ENCODE measurements at regions not wholly inside any gene's neighbourhood (a gene's known extent, or its start where the extent isn't known, plus 50 kb on each side); places are given as distances from the start of the nearest gene placed in this dataset.
"Not testable (repeated sequence)": the region's sequence is repeated elsewhere in the genome, so short reads cannot be mapped to it uniquely, and the experiment has no call there.

GRCh38 chr2:215577356-215577755, 141.5 kb upstream of the FN1 start:
- FAIRE-seq: no peak

GRCh38 chr2:215576572-215576971, 140.7 kb upstream of the FN1 start:
- FAIRE-seq: no peak

GRCh38 chr2:215573496-215573895, 137.6 kb upstream of the FN1 start:
- no peak for FAIRE-seq

- no peak for FAIRE-seq
Observed at GRCh38 chr2:215572341-215572848, 136.5 kb upstream of the FN1 start.

- FAIRE-seq: no peak
Observed at GRCh38 chr2:215571689-215572088, 135.8 kb upstream of the FN1 start.

- FAIRE-seq: no peak
Observed at GRCh38 chr2:215567504-215567903, 131.6 kb upstream of the FN1 start.

GRCh38 chr2:215565897-215566296, 130.0 kb upstream of the FN1 start:
- FAIRE-seq: no peak

GRCh38 chr2:215557701-215558100, 121.8 kb upstream of the FN1 start:
- no peak for FAIRE-seq

GRCh38 chr2:215556979-215557378, 121.1 kb upstream of the FN1 start:
- no peak for FAIRE-seq

GRCh38 chr2:215554689-215555498, 119.0 kb upstream of the FN1 start:
- no peak for FAIRE-seq

- FAIRE-seq: no peak
Observed at GRCh38 chr2:215553946-215554345, 118.1 kb upstream of the FN1 start.

GRCh38 chr2:215552144-215552580, 116.3 kb upstream of the FN1 start:
- no peak for FAIRE-seq

- FAIRE-seq: no peak
Observed at GRCh38 chr2:215550331-215550730, 114.5 kb upstream of the FN1 start.

GRCh38 chr2:215548714-215549113, 112.8 kb upstream of the FN1 start:
- no peak for FAIRE-seq

GRCh38 chr2:215542690-215543089, 106.8 kb upstream of the FN1 start:
- no peak for FAIRE-seq

- FAIRE-seq: no peak
Observed at GRCh38 chr2:215540658-215541057, 104.8 kb upstream of the FN1 start.

- no peak for FAIRE-seq
Observed at GRCh38 chr2:215537611-215538010, 101.7 kb upstream of the FN1 start.

- FAIRE-seq: no peak
Observed at GRCh38 chr2:215536510-215536909, 100.6 kb upstream of the FN1 start.

GRCh38 chr2:215535741-215536140, 99.9 kb upstream of the FN1 start:
- no peak for FAIRE-seq

GRCh38 chr2:215535125-215535668, 99.3 kb upstream of the FN1 start:
- FAIRE-seq: no peak

GRCh38 chr2:215533716-215534115, 97.8 kb upstream of the FN1 start:
- not testable (repeated sequence) for FAIRE-seq

- FAIRE-seq: no peak
Observed at GRCh38 chr2:215532844-215533243, 97.0 kb upstream of the FN1 start.

- FAIRE-seq: no peak
Observed at GRCh38 chr2:215531284-215531683, 95.4 kb upstream of the FN1 start.

GRCh38 chr2:215530191-215530968, 94.5 kb upstream of the FN1 start:
- FAIRE-seq: no peak
